DOHH2 (cell line): ENCODE measurements at regions not wholly inside any gene's neighbourhood (a gene's known extent, or its start where the extent isn't known, plus 50 kb on each side); places are given as distances from the start of the nearest gene placed in this dataset.
"Not testable (repeated sequence)": the region's sequence is repeated elsewhere in the genome, so short reads cannot be mapped to it uniquely, and the experiment has no call there.

Experiments
- EZH2phosphoT487 ChIP-seq: fragments of 200-600 bp; sonication (generic); IDR thresholded peaks from 2 replicates; pipeline ENCODE4 v1.6.1; 2017; ENCODE audit warnings: borderline replicate concordance, mild to moderate bottlenecking, antibody characterized with exemption, low read length, moderate library complexity, mixed read lengths
- TF ChIP-seq, protein P1 (sequence below): fragments of 200-600 bp; sonication (generic); IDR thresholded peaks from one replicate; pipeline ENCODE4 v1.5.1; 2014; ENCODE audit warnings: antibody characterized with exemption, mild to moderate bottlenecking, low read depth, low read length; ENCODE audit not compliant: poor library complexity, severe bottlenecking

DNA sequence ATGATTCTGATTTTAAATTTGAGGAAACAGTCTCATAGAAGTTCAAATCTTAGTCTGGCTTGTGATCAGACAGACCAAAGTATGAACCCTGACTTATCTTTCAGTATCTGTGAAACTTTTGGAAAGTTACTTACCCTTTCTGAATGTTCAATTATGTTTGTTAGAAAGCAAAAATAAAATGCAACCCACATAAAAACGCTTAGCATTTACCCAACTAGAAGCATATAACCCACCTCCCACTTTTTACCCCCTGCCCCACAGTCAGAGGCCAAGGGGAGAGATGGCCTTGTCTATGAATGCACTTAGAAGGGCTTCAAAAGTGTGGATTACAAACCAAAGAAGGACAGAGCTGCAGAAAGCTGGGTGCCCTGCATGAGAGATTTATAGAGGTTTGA lies 248.2 kb downstream of the SPATA31A6 start:
- TF ChIP-seq, protein P1, sequence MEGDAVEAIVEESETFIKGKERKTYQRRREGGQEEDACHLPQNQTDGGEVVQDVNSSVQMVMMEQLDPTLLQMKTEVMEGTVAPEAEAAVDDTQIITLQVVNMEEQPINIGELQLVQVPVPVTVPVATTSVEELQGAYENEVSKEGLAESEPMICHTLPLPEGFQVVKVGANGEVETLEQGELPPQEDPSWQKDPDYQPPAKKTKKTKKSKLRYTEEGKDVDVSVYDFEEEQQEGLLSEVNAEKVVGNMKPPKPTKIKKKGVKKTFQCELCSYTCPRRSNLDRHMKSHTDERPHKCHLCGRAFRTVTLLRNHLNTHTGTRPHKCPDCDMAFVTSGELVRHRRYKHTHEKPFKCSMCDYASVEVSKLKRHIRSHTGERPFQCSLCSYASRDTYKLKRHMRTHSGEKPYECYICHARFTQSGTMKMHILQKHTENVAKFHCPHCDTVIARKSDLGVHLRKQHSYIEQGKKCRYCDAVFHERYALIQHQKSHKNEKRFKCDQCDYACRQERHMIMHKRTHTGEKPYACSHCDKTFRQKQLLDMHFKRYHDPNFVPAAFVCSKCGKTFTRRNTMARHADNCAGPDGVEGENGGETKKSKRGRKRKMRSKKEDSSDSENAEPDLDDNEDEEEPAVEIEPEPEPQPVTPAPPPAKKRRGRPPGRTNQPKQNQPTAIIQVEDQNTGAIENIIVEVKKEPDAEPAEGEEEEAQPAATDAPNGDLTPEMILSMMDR = not testable (repeated sequence)
- TF ChIP-seq EZH2phosphoT487 = not testable (repeated sequence)
